KMS-11 (cell line): ENCODE measurements at regions not wholly inside any gene's neighbourhood (a gene's known extent, or its start where the extent isn't known, plus 50 kb on each side); places are given as distances from the start of the nearest gene placed in this dataset.
"Not testable (repeated sequence)": the region's sequence is repeated elsewhere in the genome, so short reads cannot be mapped to it uniquely, and the experiment has no call there.

Experiments used
- H2AFZ ChIP-seq: fragments of 200-600 bp; sonication (generic); 2 replicates; pipeline ENCODE4 v1.6.1; 2016; ENCODE audit warnings: antibody characterized with exemption, mixed run types, low read depth
- H3K27ac ChIP-seq: fragments of 200-600 bp; sonication (generic); 2 replicates; pipeline ENCODE4 v1.6.1; 2016; ENCODE audit warnings: mild to moderate bottlenecking, mixed run types
- H3K27me3 ChIP-seq: fragments of 200-600 bp; sonication (generic); 2 replicates; pipeline ENCODE4 v1.6.1; 2017; ENCODE audit warnings: mild to moderate bottlenecking, low read depth, mixed run types, moderate library complexity; ENCODE audit not compliant: insufficient read depth
- H3K36me3 ChIP-seq: fragments of 200-600 bp; sonication (generic); 2 replicates; pipeline ENCODE4 v1.6.1; 2017; ENCODE audit warnings: mild to moderate bottlenecking, mixed run types; ENCODE audit not compliant: insufficient read depth
- H3K4me1 ChIP-seq: fragments of 200-600 bp; sonication (generic); 2 replicates; pipeline ENCODE4 v1.6.1; 2016; ENCODE audit warnings: mild to moderate bottlenecking, low read depth, mixed run types; ENCODE audit not compliant: poor library complexity, severe bottlenecking
- H3K4me2 ChIP-seq: fragments of 200-600 bp; sonication (generic); 2 replicates; pipeline ENCODE4 v1.7.0; 2016; ENCODE audit warnings: mild to moderate bottlenecking, mixed run types
- H3K4me3 ChIP-seq: fragments of 200-600 bp; sonication (generic); IDR thresholded peaks from 2 replicates; pipeline ENCODE4 v1.6.1; 2017; ENCODE audit warnings: low read depth, low read length, mixed read lengths; ENCODE audit not compliant: insufficient read depth
- H3K79me2 ChIP-seq: fragments of 200-600 bp; sonication (generic); 2 replicates; pipeline ENCODE4 v1.6.1; 2016; ENCODE audit warnings: low read depth, mixed run types; ENCODE audit not compliant: insufficient read depth
- H3K9ac ChIP-seq: fragments of 200-600 bp; sonication (generic); 2 replicates; pipeline ENCODE4 v1.6.1; 2016; ENCODE audit warnings: mild to moderate bottlenecking, mixed run types
- H4K20me1 ChIP-seq: fragments of 200-600 bp; sonication (generic); 2 replicates; pipeline ENCODE4 v1.6.1; 2016; ENCODE audit warnings: mild to moderate bottlenecking, mixed run types; ENCODE audit not compliant: insufficient read depth
- TF ChIP-seq, protein P1 (sequence below): fragments of 200-600 bp; sonication (generic); conservative IDR thresholded peaks from 2 replicates; pipeline ENCODE4 v1.6.1; 2017; ENCODE audit warnings: low read depth, mild to moderate bottlenecking, antibody characterized with exemption, low read length, moderate library complexity, mixed read lengths

DNA sequence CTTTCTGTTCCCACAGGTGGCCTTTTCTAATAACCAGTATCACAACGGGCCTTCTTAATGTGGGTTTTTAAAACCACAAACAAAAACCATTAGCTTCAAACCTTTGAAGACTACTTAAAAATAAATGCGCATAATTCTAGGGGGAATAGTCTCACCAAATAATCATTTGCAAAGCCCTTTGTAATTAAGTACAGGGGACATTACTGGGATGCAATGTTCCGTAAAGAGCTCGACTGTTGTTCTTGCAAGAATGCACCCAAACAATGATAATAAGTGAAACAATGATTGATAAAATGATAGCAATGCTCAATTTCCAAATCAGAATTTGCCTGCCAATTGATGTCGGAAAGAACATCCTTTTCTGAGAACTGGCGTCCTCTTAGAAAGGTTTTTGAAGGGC lies 589.1 kb upstream of the ADARB2 start:
- TF ChIP-seq, protein P1, sequence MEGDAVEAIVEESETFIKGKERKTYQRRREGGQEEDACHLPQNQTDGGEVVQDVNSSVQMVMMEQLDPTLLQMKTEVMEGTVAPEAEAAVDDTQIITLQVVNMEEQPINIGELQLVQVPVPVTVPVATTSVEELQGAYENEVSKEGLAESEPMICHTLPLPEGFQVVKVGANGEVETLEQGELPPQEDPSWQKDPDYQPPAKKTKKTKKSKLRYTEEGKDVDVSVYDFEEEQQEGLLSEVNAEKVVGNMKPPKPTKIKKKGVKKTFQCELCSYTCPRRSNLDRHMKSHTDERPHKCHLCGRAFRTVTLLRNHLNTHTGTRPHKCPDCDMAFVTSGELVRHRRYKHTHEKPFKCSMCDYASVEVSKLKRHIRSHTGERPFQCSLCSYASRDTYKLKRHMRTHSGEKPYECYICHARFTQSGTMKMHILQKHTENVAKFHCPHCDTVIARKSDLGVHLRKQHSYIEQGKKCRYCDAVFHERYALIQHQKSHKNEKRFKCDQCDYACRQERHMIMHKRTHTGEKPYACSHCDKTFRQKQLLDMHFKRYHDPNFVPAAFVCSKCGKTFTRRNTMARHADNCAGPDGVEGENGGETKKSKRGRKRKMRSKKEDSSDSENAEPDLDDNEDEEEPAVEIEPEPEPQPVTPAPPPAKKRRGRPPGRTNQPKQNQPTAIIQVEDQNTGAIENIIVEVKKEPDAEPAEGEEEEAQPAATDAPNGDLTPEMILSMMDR = no peak
- Histone ChIP-seq H3K27ac (no peak overlapping the region), H3K4me2 (no peak overlapping the region), H3K79me2 (no peaks in the 10 kb centered on the region), H4K20me1 (no peaks in the 10 kb centered on the region), H2AFZ (no peak overlapping the region), H3K27me3 (no peaks in the 10 kb centered on the region), H3K36me3 (no peaks in the 10 kb centered on the region), H3K4me1 (no peaks in the 10 kb centered on the region), H3K9ac (no peak overlapping the region), H3K4me3 (no peak overlapping the region)

GRCh38 chr10:2315045-2315485 lies 577.7 kb upstream of the ADARB2 start:
- H3K9ac ChIP-seq, H3K79me2 ChIP-seq, H2AFZ ChIP-seq, H3K27me3 ChIP-seq, H3K4me1 ChIP-seq, H3K4me3 ChIP-seq, H4K20me1 ChIP-seq, H3K36me3 ChIP-seq, H3K4me2 ChIP-seq, H3K27ac ChIP-seq: not testable (repeated sequence)

GRCh38 chr10:2306081-2306480 lies 568.8 kb upstream of the ADARB2 start:
- no peak overlapping the region for H2AFZ ChIP-seq
- TF ChIP-seq, protein P1 = no peak
- H3K4me3 ChIP-seq = no peak overlapping the region
- no peaks in the 10 kb centered on the region for H3K27me3 ChIP-seq
- H4K20me1 ChIP-seq = no peaks in the 10 kb centered on the region
- no peaks in the 10 kb centered on the region for H3K79me2 ChIP-seq
- H3K36me3 ChIP-seq = no peaks in the 10 kb centered on the region
- H3K4me2 ChIP-seq = no peak overlapping the region
- H3K9ac ChIP-seq = no peak overlapping the region
- H3K4me1 ChIP-seq = no peaks in the 10 kb centered on the region
- no peak overlapping the region for H3K27ac ChIP-seq

GRCh38 chr10:2303169-2303568 lies 565.8 kb upstream of the ADARB2 start:
- Histone ChIP-seq H4K20me1 (no peaks in the 10 kb centered on the region), H3K4me1 (no peaks in the 10 kb centered on the region), H3K4me2 (no peak overlapping the region), H3K4me3 (no peak overlapping the region), H2AFZ (no peak overlapping the region), H3K27ac (no peak overlapping the region), H3K79me2 (no peaks in the 10 kb centered on the region), H3K36me3 (no peaks in the 10 kb centered on the region), H3K27me3 (no peaks in the 10 kb centered on the region), H3K9ac (no peak overlapping the region)
- TF ChIP-seq, protein P1 = no peak

DNA sequence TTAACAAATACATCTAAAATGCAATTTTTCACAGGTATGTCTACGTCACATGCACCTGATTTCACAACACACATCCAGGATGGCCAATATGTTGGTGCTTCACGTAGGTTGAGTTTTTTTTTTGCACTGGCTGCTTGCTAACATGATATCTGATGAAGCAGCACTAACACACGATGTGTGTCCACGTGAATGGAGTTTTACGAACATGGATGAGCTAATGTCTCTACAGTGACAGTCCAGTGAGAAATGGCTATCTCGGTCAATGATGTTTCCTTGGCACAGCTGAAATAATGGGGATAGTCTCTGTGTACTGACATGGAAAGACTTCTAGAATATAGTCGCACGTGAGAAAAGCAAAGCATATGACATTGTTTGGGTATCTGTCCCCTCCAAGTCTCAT lies 563.9 kb upstream of the ADARB2 start:
- Histone ChIP-seq H3K4me1 (no peaks in the 10 kb centered on the region), H2AFZ (no peak overlapping the region), H3K79me2 (no peaks in the 10 kb centered on the region), H3K9ac (no peak overlapping the region), H3K4me2 (no peak overlapping the region), H3K27me3 (no peaks in the 10 kb centered on the region), H4K20me1 (no peaks in the 10 kb centered on the region), H3K27ac (no peak overlapping the region), H3K36me3 (no peaks in the 10 kb centered on the region), H3K4me3 (no peak overlapping the region)
- TF ChIP-seq, protein P1 = no peak
